HepG2 (cell line): ENCODE measurements at regions not wholly inside any gene's neighbourhood (a gene's known extent, or its start where the extent isn't known, plus 50 kb on each side); places are given as distances from the start of the nearest gene placed in this dataset.

Experiments
- ATAC-seq: fragments of 200-7000 bp; cut with Tn5 transposase; 3 replicates; pipeline ENCODE4 v1.9.1; 2020; ENCODE audit warnings: mild to moderate bottlenecking, moderate library complexity
- BruUV-seq: library from RNA; stranded (reverse); fragments of 400-500 nt; replicated peaks from 2 replicates; lab custom pipeline; 2021; lab: Mats Ljungman, UMichigan
- CTCF ChIA-PET: fragments of 300-600 bp; formaldehyde crosslinking; extraction: SDS; loops from one replicate; lab custom pipeline; 2021; ENCODE audit warnings: low total read pairs, inconsistent platforms, low intra/inter-chr PET ratio; lab: Yijun Ruan, JAX
- POLR2A ChIA-PET: fragments of 350-600 bp; sonication (Branson Sonifier 250); formaldehyde crosslinking; loops from one replicate; lab custom pipeline; 2020; ENCODE audit warnings: antibody characterized with exemption, inconsistent platforms; lab: Yijun Ruan, JAX
- DNase-seq: peaks from one replicate; pipeline ENCODE4 v3.0.0-alpha.2; 2015; ENCODE audit warnings: low spot score
- FAIRE-seq: peaks from 3 replicates; lab custom pipeline; 2011; peaks lifted over from hg19 to GRCh38; lab: Jason Lieb, UNC
- H2AFZ ChIP-seq: one replicate; pipeline ENCODE4 v1.6.1; 2011; ENCODE audit warnings: low read length, inconsistent platforms
- H3K27ac ChIP-seq: fragments of 300-600 bp; 3 replicates; pipeline ENCODE4 v1.8.0; 2011; ENCODE audit warnings: mixed run types, mild to moderate bottlenecking, mixed read lengths, low read length, inconsistent platforms; ENCODE audit not compliant: insufficient read depth; ENCODE audit errors: extremely low read length
- H3K27me3 ChIP-seq, 2 experiments: fragments of 200-600 bp in 1 of 2; 2 replicates in 1 of 2; 3 replicates in 1 of 2; pipeline versions ENCODE4 v1.6.0 to v1.8.0; 2011; ENCODE audit warnings: low read length in 2 of 2, mild to moderate bottlenecking in 2 of 2, moderate library complexity in 2 of 2, inconsistent platforms in 1 of 2; ENCODE audit not compliant: insufficient read depth in 2 of 2, control insufficient read depth in 1 of 2
- H3K36me3 ChIP-seq, 2 experiments: fragments of 200-600 bp in 1 of 2; replicated peaks in 1 of 2; 2 replicates in 1 of 2; 3 replicates in 1 of 2; pipeline versions ENCODE4 v1.5.1 to v1.8.0; 2011; ENCODE audit warnings: low read length in 2 of 2, inconsistent platforms in 1 of 2; ENCODE audit not compliant: insufficient read depth in 2 of 2, control insufficient read depth in 1 of 2
- H3K4me1 ChIP-seq: 2 replicates; pipeline ENCODE4 v1.5.1; 2012; ENCODE audit warnings: low read length, inconsistent platforms; ENCODE audit not compliant: insufficient read depth
- H3K4me2 ChIP-seq: 2 replicates; pipeline ENCODE4 v1.6.0; 2011; ENCODE audit warnings: low read depth, low read length, inconsistent platforms
- H3K4me3 ChIP-seq, 3 experiments: fragments of 200-600 bp in 1 of 3; sonication (generic), shearing (Covaris generic) in 1 of 3; replicated peaks in 1 of 3; 2 replicates each; pipeline ENCODE4 v1.5.1; 2011 to 2016; ENCODE audit warnings: low read length in 3 of 3, inconsistent platforms in 2 of 3, low read depth in 2 of 3, mild to moderate bottlenecking in 2 of 3, control low read depth in 1 of 3, mixed read lengths in 1 of 3; ENCODE audit not compliant: insufficient read depth in 1 of 3
- H3K79me2 ChIP-seq: one replicate; pipeline ENCODE4 v1.6.1; 2011; ENCODE audit warnings: low read length, inconsistent platforms; ENCODE audit not compliant: insufficient read depth
- H3K9ac ChIP-seq: 2 replicates; pipeline ENCODE4 v1.6.0; 2011; ENCODE audit warnings: mild to moderate bottlenecking, low read depth, low read length, inconsistent platforms; ENCODE audit not compliant: insufficient read depth
- H3K9me3 ChIP-seq: 2 replicates; pipeline ENCODE4 v1.5.1; 2012; ENCODE audit warnings: mild to moderate bottlenecking, low read length
- H4K20me1 ChIP-seq: 2 replicates; pipeline ENCODE4 v1.6.0; 2011; ENCODE audit warnings: inconsistent platforms, mild to moderate bottlenecking, low read length, moderate library complexity; ENCODE audit not compliant: insufficient read depth
- BORCS8-MEF2B ChIP-seq: sonication (generic); formaldehyde crosslinking; IDR thresholded peaks from 2 replicates; pipeline ENCODE4 v1.8.0; 2022; ENCODE audit warnings: mild to moderate bottlenecking, missing genetic modification reagents
- CC2D1A ChIP-seq: sonication (generic); formaldehyde crosslinking; IDR thresholded peaks from 2 replicates; pipeline ENCODE4 v1.8.1; 2023; ENCODE audit warnings: mild to moderate bottlenecking, missing genetic modification reagents
- CREB3 ChIP-seq: sonication (generic); formaldehyde crosslinking; IDR thresholded peaks from 2 replicates; pipeline ENCODE4 v1.5.0; 2020; ENCODE audit warnings: missing genetic modification reagents
- FOXM1 ChIP-seq: sonication (generic); formaldehyde crosslinking; IDR thresholded peaks from 2 replicates; pipeline ENCODE4 v1.5.0; 2020; ENCODE audit warnings: missing genetic modification reagents
- HOMEZ ChIP-seq: IDR thresholded peaks from 2 replicates; pipeline ENCODE4 v1.6.1; 2016; ENCODE audit warnings: low read depth
- MBNL3 ChIP-seq: fragments of 250-450 bp; sonication (Bioruptor Pico); conservative IDR thresholded peaks from 2 replicates; pipeline ENCODE4 v1.8.0; 2022; ENCODE audit warnings: mild to moderate bottlenecking, inconsistent platforms
- NFE2L2 ChIP-seq: fragments of 150-350 bp; IDR thresholded peaks from 2 replicates; pipeline ENCODE4 v1.6.1; 2014; ENCODE audit warnings: low read length
- TFDP2 ChIP-seq: sonication (generic); formaldehyde crosslinking; IDR thresholded peaks from 2 replicates; pipeline ENCODE4 v1.4.0; 2020; ENCODE audit warnings: missing genetic modification reagents
- ZBTB33 ChIP-seq: sonication (generic); formaldehyde crosslinking; IDR thresholded peaks from 2 replicates; pipeline ENCODE4 v1.4.0; 2020; ENCODE audit warnings: missing genetic modification reagents
- ZNF556 ChIP-seq: sonication (generic); formaldehyde crosslinking; IDR thresholded peaks from 2 replicates; pipeline ENCODE4 v1.4.0; 2020; ENCODE audit warnings: mild to moderate bottlenecking, missing genetic modification reagents, borderline replicate concordance
- ZNF569 ChIP-seq: sonication (generic); formaldehyde crosslinking; IDR thresholded peaks from 2 replicates; pipeline ENCODE4 v1.5.0; 2020; ENCODE audit warnings: mild to moderate bottlenecking, missing genetic modification reagents, moderate library complexity, borderline replicate concordance
- ZNF616 ChIP-seq: sonication (generic); formaldehyde crosslinking; IDR thresholded peaks from 2 replicates; pipeline ENCODE4 v1.5.0; 2020; ENCODE audit warnings: low read depth, mild to moderate bottlenecking, missing genetic modification reagents
- ZNF703 ChIP-seq: sonication (generic); formaldehyde crosslinking; IDR thresholded peaks from 2 replicates; pipeline ENCODE4 v1.5.1; 2020; ENCODE audit warnings: missing genetic modification reagents, mild to moderate bottlenecking, moderate library complexity, borderline replicate concordance
- WGBS: methylation state at CpG from one replicate; pipeline ENCODE4 v1.1.6; 2017; ENCODE audit warnings: low lambda C conversion rate; 5-methylcytosine and 5-hydroxymethylcytosine counted together
- in situ Hi-C: cut with HindIII; loops from 2 replicates; pipeline ENCODE4 v1.10.0; 2017; ENCODE audit warnings: low pct_unique_long_range_greater_than_20kb; ENCODE audit not compliant: extremely low pct_ligation_motif_present
- intact Hi-C: fragments of 100-400 bp; cut with micrococcal nuclease; formaldehyde crosslinking; loops from one replicate; pipeline ENCODE4 v1.10.0; 2022; ENCODE audit not compliant: unreplicated experiment

- 50% methylated on average over 10 of the region's 10 CpGs for WGBS
- in situ Hi-C loops (no loop called here), intact Hi-C loops (no loop called here)
- no peaks in the 10 kb centered on the region for H3K4me1 ChIP-seq
- ChIA-PET POLR2A (no interaction called here), CTCF (no interaction called here)
- no peak overlapping the region for H3K4me2 ChIP-seq
- H3K9ac ChIP-seq = no peak overlapping the region
- peaks cover 2 to 56% of the 10 kb centered on the region in 2 experiments; a peak in 4 of 5 replicates for H3K27me3 ChIP-seq
- FAIRE-seq = no peak
- H2AFZ ChIP-seq = no peak overlapping the region
- H4K20me1 ChIP-seq = no peaks in the 10 kb centered on the region
- no peaks in the 10 kb centered on the region for H3K36me3 ChIP-seq
- H3K4me3 ChIP-seq = no peak overlapping the region
- no peak for TF ChIP-seq CC2D1A (CRISPR knock-in tag)
- no peak for TF ChIP-seq BORCS8-MEF2B
- TF ChIP-seq NFE2L2 = no peak
- TF ChIP-seq HOMEZ = no peak
- H3K9me3 ChIP-seq = no peaks in the 10 kb centered on the region
- no peaks in the 10 kb centered on the region for H3K79me2 ChIP-seq
- no peak for DNase-seq
- no peak for ATAC-seq
- no peak overlapping the region for H3K27ac ChIP-seq
- BruUV-seq = no TSS peak
Observed at GRCh38 chr1:53383136-53383870, 55.4 kb upstream of the LRP8 start.

- 23% methylated on average over 2 of the region's 3 CpGs for WGBS
- DNase-seq (no peak), FAIRE-seq (no peak), ATAC-seq (no peak)
- ChIA-PET CTCF (no interaction called here), POLR2A (no interaction called here)
- Histone ChIP-seq H3K4me1 (no peaks in the 10 kb centered on the region), H2AFZ (no peak overlapping the region), H3K4me2 (no peak overlapping the region), H3K27me3 (peaks cover 2 to 45% of the 10 kb centered on the region in 2 experiments; a peak in 4 of 5 replicates), H3K79me2 (no peaks in the 10 kb centered on the region), H3K36me3 (no peaks in the 10 kb centered on the region), H3K27ac (no peak overlapping the region), H3K9ac (no peak overlapping the region), H4K20me1 (no peaks in the 10 kb centered on the region), H3K4me3 (no peak overlapping the region), H3K9me3 (no peaks in the 10 kb centered on the region)
- in situ Hi-C loops = no loop called here
- no TSS peak for BruUV-seq
- intact Hi-C loops = no loop called here
- no peak for TF ChIP-seq FOXM1 (CRISPR knock-in tag)
- no peak for TF ChIP-seq ZBTB33
- no peak for TF ChIP-seq MBNL3
- no peak for TF ChIP-seq ZNF703
- no peak for TF ChIP-seq ZNF616 (CRISPR knock-in tag)
- TF ChIP-seq ZNF556 (CRISPR knock-in tag) = no peak
- no peak for TF ChIP-seq ZNF569 (CRISPR knock-in tag)
- no peak for TF ChIP-seq TFDP2 (CRISPR knock-in tag)
- TF ChIP-seq CREB3 (CRISPR knock-in tag) = no peak
Observed at GRCh38 chr1:53384796-53385195, 56.9 kb upstream of the LRP8 start.
